KMS-11 (cell line): ENCODE measurements at regions not wholly inside any gene's neighbourhood (a gene's known extent, or its start where the extent isn't known, plus 50 kb on each side); places are given as distances from the start of the nearest gene placed in this dataset.

Source experiments
- H2AFZ ChIP-seq: fragments of 200-600 bp; sonication (generic); 2 replicates; pipeline ENCODE4 v1.6.1; 2016; ENCODE audit warnings: antibody characterized with exemption, mixed run types, low read depth
- H3K27ac ChIP-seq: fragments of 200-600 bp; sonication (generic); 2 replicates; pipeline ENCODE4 v1.6.1; 2016; ENCODE audit warnings: mild to moderate bottlenecking, mixed run types
- H3K27me3 ChIP-seq: fragments of 200-600 bp; sonication (generic); 2 replicates; pipeline ENCODE4 v1.6.1; 2017; ENCODE audit warnings: mild to moderate bottlenecking, low read depth, mixed run types, moderate library complexity; ENCODE audit not compliant: insufficient read depth
- H3K36me3 ChIP-seq: fragments of 200-600 bp; sonication (generic); 2 replicates; pipeline ENCODE4 v1.6.1; 2017; ENCODE audit warnings: mild to moderate bottlenecking, mixed run types; ENCODE audit not compliant: insufficient read depth
- H3K4me1 ChIP-seq: fragments of 200-600 bp; sonication (generic); 2 replicates; pipeline ENCODE4 v1.6.1; 2016; ENCODE audit warnings: mild to moderate bottlenecking, low read depth, mixed run types; ENCODE audit not compliant: poor library complexity, severe bottlenecking
- H3K4me2 ChIP-seq: fragments of 200-600 bp; sonication (generic); 2 replicates; pipeline ENCODE4 v1.7.0; 2016; ENCODE audit warnings: mild to moderate bottlenecking, mixed run types
- H3K4me3 ChIP-seq: fragments of 200-600 bp; sonication (generic); IDR thresholded peaks from 2 replicates; pipeline ENCODE4 v1.6.1; 2017; ENCODE audit warnings: low read depth, low read length, mixed read lengths; ENCODE audit not compliant: insufficient read depth
- H3K79me2 ChIP-seq: fragments of 200-600 bp; sonication (generic); 2 replicates; pipeline ENCODE4 v1.6.1; 2016; ENCODE audit warnings: low read depth, mixed run types; ENCODE audit not compliant: insufficient read depth
- H3K9ac ChIP-seq: fragments of 200-600 bp; sonication (generic); 2 replicates; pipeline ENCODE4 v1.6.1; 2016; ENCODE audit warnings: mild to moderate bottlenecking, mixed run types
- H4K20me1 ChIP-seq: fragments of 200-600 bp; sonication (generic); 2 replicates; pipeline ENCODE4 v1.6.1; 2016; ENCODE audit warnings: mild to moderate bottlenecking, mixed run types; ENCODE audit not compliant: insufficient read depth
- CTCF ChIP-seq: fragments of 200-600 bp; sonication (generic); conservative IDR thresholded peaks from 2 replicates; pipeline ENCODE4 v1.6.1; 2017; ENCODE audit warnings: low read depth, mild to moderate bottlenecking, antibody characterized with exemption, low read length, moderate library complexity, mixed read lengths

- Histone ChIP-seq H3K27me3 (no peaks in the 10 kb centered on the region), H3K4me1 (no peaks in the 10 kb centered on the region), H3K4me2 (no peak overlapping the region), H3K4me3 (no peak overlapping the region), H2AFZ (no peak overlapping the region), H3K79me2 (no peaks in the 10 kb centered on the region), H3K9ac (no peak overlapping the region), H3K27ac (no peak overlapping the region), H4K20me1 (no peaks in the 10 kb centered on the region), H3K36me3 (no peaks in the 10 kb centered on the region)
- TF ChIP-seq CTCF = no peak
These were observed 188.6 kb upstream of the NCKAP5 start for GRCh38 chr2:133756833-133757232.

GRCh38 chr2:133760376-133760775 lies 192.1 kb upstream of the NCKAP5 start:
- Histone ChIP-seq H3K4me3 (no peak overlapping the region), H3K27me3 (no peaks in the 10 kb centered on the region), H3K4me1 (no peaks in the 10 kb centered on the region), H3K9ac (no peak overlapping the region), H3K79me2 (no peaks in the 10 kb centered on the region), H3K36me3 (no peaks in the 10 kb centered on the region), H3K4me2 (no peak overlapping the region), H3K27ac (no peak overlapping the region), H4K20me1 (no peaks in the 10 kb centered on the region), H2AFZ (no peak overlapping the region)
- TF ChIP-seq CTCF = no peak

GRCh38 chr2:133765658-133766057 lies 197.4 kb upstream of the NCKAP5 start:
- Histone ChIP-seq H4K20me1 (no peaks in the 10 kb centered on the region), H3K9ac (no peak overlapping the region), H3K4me1 (no peaks in the 10 kb centered on the region), H3K27ac (no peak overlapping the region), H3K4me3 (no peak overlapping the region), H3K36me3 (no peaks in the 10 kb centered on the region), H3K4me2 (no peak overlapping the region), H3K27me3 (no peaks in the 10 kb centered on the region), H2AFZ (no peak overlapping the region), H3K79me2 (no peaks in the 10 kb centered on the region)
- no peak for TF ChIP-seq CTCF

GRCh38 chr2:133766164-133766832 lies 198.0 kb upstream of the NCKAP5 start:
- Histone ChIP-seq H3K36me3 (no peaks in the 10 kb centered on the region), H3K9ac (no peak overlapping the region), H4K20me1 (no peaks in the 10 kb centered on the region), H2AFZ (no peak overlapping the region), H3K4me1 (no peaks in the 10 kb centered on the region), H3K4me2 (no peak overlapping the region), H3K27me3 (no peaks in the 10 kb centered on the region), H3K79me2 (no peaks in the 10 kb centered on the region), H3K27ac (no peak overlapping the region), H3K4me3 (no peak overlapping the region)
- TF ChIP-seq CTCF = no peak
